ENCODE measurements at regions not wholly inside any gene's neighbourhood (a gene's known extent, or its start where the extent isn't known, plus 50 kb on each side); places are given as distances from the start of the nearest gene placed in this dataset.
"Not testable (repeated sequence)": the region's sequence is repeated elsewhere in the genome, so short reads cannot be mapped to it uniquely, and the experiment has no call there.

- no peak for ATAC-seq
- H3K4me3 Mint-ChIP-seq, result no peak overlapping the region
- DNase-seq (ENCODE audit: low spot score), result no peak
- H3K4me1 Mint-ChIP-seq (ENCODE audit: low read depth in 2 of 2), result no peaks in the 10 kb centered on the region
- H3K36me3 Mint-ChIP-seq, result peaks cover 4% of the 10 kb centered on the region
- peaks cover 3% of the 10 kb centered on the region for H3K9me3 Mint-ChIP-seq
- no peak overlapping the region for H3K27ac Mint-ChIP-seq
- no peaks in the 10 kb centered on the region for H3K27me3 Mint-ChIP-seq
Measured at GRCh38 chr17:22233382-22233781, 541.1 kb downstream of the KCNJ18 start.

GRCh38 chr17:22242472-22242871 is 550.1 kb downstream of the KCNJ18 start:
- Mint-ChIP-seq H3K4me3 (no peak overlapping the region), H3K4me1 (ENCODE audit: low read depth in 2 of 2) (no peaks in the 10 kb centered on the region), H3K9me3 (peaks cover 3% of the 10 kb centered on the region), H3K27ac (no peak overlapping the region), H3K27me3 (no peaks in the 10 kb centered on the region), H3K36me3 (no peaks in the 10 kb centered on the region)
- no peak for DNase-seq (ENCODE audit: low spot score)
- ATAC-seq, result no peak

- H3K27me3 Mint-ChIP-seq, result no peaks in the 10 kb centered on the region
Measured at GRCh38 chr17:22251498-22251897, 559.2 kb downstream of the KCNJ18 start.

GRCh38 chr17:22253007-22253406 is 560.7 kb downstream of the KCNJ18 start:
- ATAC-seq (no peak), DNase-seq (ENCODE audit: low spot score) (no peak)
- H3K4me1 Mint-ChIP-seq (ENCODE audit: low read depth in 2 of 2), result no peaks in the 10 kb centered on the region
- no peak overlapping the region for H3K4me3 Mint-ChIP-seq
- H3K9me3 Mint-ChIP-seq, result no peaks in the 10 kb centered on the region
- no peaks in the 10 kb centered on the region for H3K36me3 Mint-ChIP-seq
- H3K27me3 Mint-ChIP-seq, result no peaks in the 10 kb centered on the region
- H3K27ac Mint-ChIP-seq, result no peak overlapping the region

More at GRCh38 chr17:22251498-22251897, 559.2 kb downstream of the KCNJ18 start:
- ATAC-seq (no peak), DNase-seq (ENCODE audit: low spot score) (no peak)
- no peaks in the 10 kb centered on the region for H3K4me1 Mint-ChIP-seq (ENCODE audit: low read depth in 2 of 2)
- no peak overlapping the region for H3K27ac Mint-ChIP-seq
- H3K9me3 Mint-ChIP-seq, result no peaks in the 10 kb centered on the region
- no peaks in the 10 kb centered on the region for H3K36me3 Mint-ChIP-seq
- H3K4me3 Mint-ChIP-seq, result no peak overlapping the region

GRCh38 chr17:22265807-22266206 is 573.5 kb downstream of the KCNJ18 start:
- DNase-seq (ENCODE audit: low spot score), result no peak
- no peak for ATAC-seq
- no peaks in the 10 kb centered on the region for H3K27me3 Mint-ChIP-seq
- no peaks in the 10 kb centered on the region for H3K36me3 Mint-ChIP-seq
- peaks cover 3% of the 10 kb centered on the region for H3K9me3 Mint-ChIP-seq
- H3K4me3 Mint-ChIP-seq, result no peak overlapping the region
- no peak overlapping the region for H3K27ac Mint-ChIP-seq
- no peaks in the 10 kb centered on the region for H3K4me1 Mint-ChIP-seq (ENCODE audit: low read depth in 2 of 2)

- no peaks in the 10 kb centered on the region for H3K4me1 Mint-ChIP-seq (ENCODE audit: low read depth in 2 of 2)
Measured at GRCh38 chr17:22266231-22266630, 573.9 kb downstream of the KCNJ18 start.

GRCh38 chr17:22267019-22267418 is 574.7 kb downstream of the KCNJ18 start:
- no peaks in the 10 kb centered on the region for H3K27me3 Mint-ChIP-seq
- H3K27ac Mint-ChIP-seq, result no peak overlapping the region
- ATAC-seq, result no peak
- DNase-seq (ENCODE audit: low spot score), result no peak
- peaks cover 7% of the 10 kb centered on the region for H3K36me3 Mint-ChIP-seq
- no peaks in the 10 kb centered on the region for H3K4me1 Mint-ChIP-seq (ENCODE audit: low read depth in 2 of 2)
- no peak overlapping the region for H3K4me3 Mint-ChIP-seq
- H3K9me3 Mint-ChIP-seq, result peaks cover 11% of the 10 kb centered on the region

More at GRCh38 chr17:22266231-22266630, 573.9 kb downstream of the KCNJ18 start:
- H3K9me3 Mint-ChIP-seq, result peaks cover 3% of the 10 kb centered on the region
- DNase-seq (ENCODE audit: low spot score), result no peak
- ATAC-seq, result no peak
- H3K36me3 Mint-ChIP-seq, result no peaks in the 10 kb centered on the region
- no peak overlapping the region for H3K27ac Mint-ChIP-seq
- no peak overlapping the region for H3K4me3 Mint-ChIP-seq
- H3K27me3 Mint-ChIP-seq, result no peaks in the 10 kb centered on the region

GRCh38 chr17:22268214-22268911 is 576.0 kb downstream of the KCNJ18 start:
- ATAC-seq (no peak), DNase-seq (ENCODE audit: low spot score) (no peak)
- Mint-ChIP-seq H3K36me3 (peaks cover 11% of the 10 kb centered on the region), H3K9me3 (peaks cover 16% of the 10 kb centered on the region), H3K27me3 (no peaks in the 10 kb centered on the region), H3K4me3 (no peak overlapping the region), H3K27ac (no peak overlapping the region), H3K4me1 (ENCODE audit: low read depth in 2 of 2) (no peaks in the 10 kb centered on the region)

GRCh38 chr17:22268912-22269220 is 576.5 kb downstream of the KCNJ18 start:
- Mint-ChIP-seq H3K4me1 (ENCODE audit: low read depth in 2 of 2) (no peaks in the 10 kb centered on the region), H3K9me3 (peaks cover 16% of the 10 kb centered on the region), H3K27me3 (no peaks in the 10 kb centered on the region), H3K4me3 (no peak overlapping the region), H3K27ac (no peak overlapping the region), H3K36me3 (peaks cover 11% of the 10 kb centered on the region)
- ATAC-seq (no peak), DNase-seq (ENCODE audit: low spot score) (no peak)

- H3K4me3 Mint-ChIP-seq, result no peak overlapping the region
- peaks cover 11% of the 10 kb centered on the region for H3K36me3 Mint-ChIP-seq
- H3K27me3 Mint-ChIP-seq, result no peaks in the 10 kb centered on the region
- ATAC-seq, result no peak
- no peaks in the 10 kb centered on the region for H3K4me1 Mint-ChIP-seq (ENCODE audit: low read depth in 2 of 2)
- peaks cover 16% of the 10 kb centered on the region for H3K9me3 Mint-ChIP-seq
- no peak overlapping the region for H3K27ac Mint-ChIP-seq
- no peak for DNase-seq (ENCODE audit: low spot score)
Measured at GRCh38 chr17:22270381-22270780, 578.1 kb downstream of the KCNJ18 start.

GRCh38 chr17:22270809-22271208 is 578.5 kb downstream of the KCNJ18 start:
- not testable (repeated sequence) for H3K27ac Mint-ChIP-seq; H3K27me3 Mint-ChIP-seq; ATAC-seq; H3K4me3 Mint-ChIP-seq; H3K4me1 Mint-ChIP-seq (ENCODE audit: low read depth in 2 of 2); DNase-seq (ENCODE audit: low spot score)
- Mint-ChIP-seq H3K36me3 (peaks cover 15% of the 10 kb centered on the region), H3K9me3 (peaks cover 20% of the 10 kb centered on the region)

- Mint-ChIP-seq H3K9me3 (peaks cover 23% of the 10 kb centered on the region), H3K36me3 (peaks cover 27% of the 10 kb centered on the region), H3K27me3 (no peaks in the 10 kb centered on the region), H3K4me1 (ENCODE audit: low read depth in 2 of 2) (no peaks in the 10 kb centered on the region), H3K4me3 (no peak overlapping the region), H3K27ac (no peak overlapping the region)
- no peak for DNase-seq (ENCODE audit: low spot score)
- ATAC-seq, result no peak
Measured at GRCh38 chr17:22272363-22273146, 580.2 kb downstream of the KCNJ18 start.

GRCh38 chr17:22273308-22273707 is 581.0 kb downstream of the KCNJ18 start:
- H3K27me3 Mint-ChIP-seq, result no peaks in the 10 kb centered on the region
- H3K4me3 Mint-ChIP-seq, result no peak overlapping the region
- no peak overlapping the region for H3K27ac Mint-ChIP-seq
- no peak for DNase-seq (ENCODE audit: low spot score)
- no peak for ATAC-seq
- peaks cover 23% of the 10 kb centered on the region for H3K9me3 Mint-ChIP-seq
- no peaks in the 10 kb centered on the region for H3K4me1 Mint-ChIP-seq (ENCODE audit: low read depth in 2 of 2)
- peaks cover 27% of the 10 kb centered on the region for H3K36me3 Mint-ChIP-seq

- Mint-ChIP-seq H3K9me3 (peaks cover 14% of the 10 kb centered on the region), H3K4me1 (ENCODE audit: low read depth in 2 of 2) (no peaks in the 10 kb centered on the region), H3K4me3 (no peak overlapping the region), H3K27ac (no peak overlapping the region), H3K36me3 (peaks cover 16% of the 10 kb centered on the region), H3K27me3 (no peaks in the 10 kb centered on the region)
- ATAC-seq (no peak), DNase-seq (ENCODE audit: low spot score) (no peak)
Measured at GRCh38 chr17:22277595-22277994, 585.3 kb downstream of the KCNJ18 start.
